ENCODE measurements at regions not wholly inside any gene's neighbourhood (a gene's known extent, or its start where the extent isn't known, plus 50 kb on each side); places are given as distances from the start of the nearest gene placed in this dataset.

GRCh38 chr13:30120133-30120822 lies 187.1 kb downstream of the KATNAL1 start (continued):
- no peak for TF ChIP-seq E2F4 (CRISPR knock-in tag; IDR thresholded peaks at IDR 0.05; ENCODE audit: low read depth)
- no peak for TF ChIP-seq NR2F6 (CRISPR knock-in tag; IDR thresholded peaks at IDR 0.05)
- no peak for TF ChIP-seq FIP1L1 (IDR thresholded peaks at IDR 0.05; ENCODE audit: low read depth, low read length, poor library complexity, severe bottlenecking)
- no peak for TF ChIP-seq ZNF695 (CRISPR knock-in tag; IDR thresholded peaks at IDR 0.05)
- no peak for TF ChIP-seq ATF6 (CRISPR knock-in tag; IDR thresholded peaks at IDR 0.05)
- TF ChIP-seq MTA3 (IDR thresholded peaks at IDR 0.05; ENCODE audit: borderline replicate concordance), result no peak
- TF ChIP-seq PPARD (CRISPR knock-in tag; IDR thresholded peaks at IDR 0.05), result no peak
- no peak for TF ChIP-seq ZNF212 (CRISPR knock-in tag; IDR thresholded peaks at IDR 0.05)
